K562 (cell line): ENCODE measurements at regions not wholly inside any gene's neighbourhood (a gene's known extent, or its start where the extent isn't known, plus 50 kb on each side); places are given as distances from the start of the nearest gene placed in this dataset.

Experiments
- ATAC-seq: fragments of 200-7000 bp; cut with Tn5 transposase; 3 replicates; pipeline ENCODE4 v1.9.1; 2020; ENCODE audit warnings: moderate library complexity
- BruUV-seq: library from RNA; stranded (reverse); fragments of 400-500 nt; replicated peaks from 2 replicates; lab custom pipeline; 2021; lab: Mats Ljungman, UMichigan
- CTCF ChIA-PET: fragments of 300-600 bp; formaldehyde crosslinking; extraction: SDS; loops from one replicate; lab custom pipeline; 2021; ENCODE audit warnings: low intra/inter-chr PET ratio; lab: Yijun Ruan, JAX
- POLR2A ChIA-PET: fragments of 300-600, 350-650 bp; sonication (Branson Sonifier 250); formaldehyde crosslinking; extraction: SDS; loops from one replicate; lab custom pipeline; 2021; ENCODE audit warnings: antibody characterized with exemption, inconsistent platforms; lab: Yijun Ruan, JAX
- DNase-seq, 4 experiments: peaks; one replicate each; pipeline versions ENCODE4 v3.0.0 to v3.0.0-alpha.2; 2011 to 2018; ENCODE audit warnings: low spot score in 3 of 4, mixed read lengths in 3 of 4; ENCODE audit errors: extremely low read depth in 1 of 4
- FAIRE-seq: peaks from 2 replicates; lab custom pipeline; 2011; peaks lifted over from hg19 to GRCh38; lab: Jason Lieb, UNC
- H2AFZ ChIP-seq: 2 replicates; pipeline ENCODE4 v1.6.0; 2011; ENCODE audit warnings: low read depth, low read length, control low read depth, inconsistent platforms
- H3K27ac ChIP-seq: fragments of 200-600 bp; 3 replicates; pipeline ENCODE4 v1.8.0; 2011; ENCODE audit warnings: low read depth, mild to moderate bottlenecking, control low read depth, inconsistent platforms, low read length, moderate library complexity, mixed read lengths; ENCODE audit errors: extremely low read depth
- H3K27me3 ChIP-seq, 2 experiments: fragments of 300-600 bp in 1 of 2; 2 replicates in 1 of 2; 3 replicates in 1 of 2; pipeline versions ENCODE4 v1.6.0 to v1.8.0; 2011; ENCODE audit warnings: inconsistent platforms in 2 of 2, low read length in 2 of 2, mild to moderate bottlenecking in 1 of 2, mixed read lengths in 1 of 2, moderate library complexity in 1 of 2; ENCODE audit not compliant: control insufficient read depth in 2 of 2, insufficient read depth in 2 of 2
- H3K36me3 ChIP-seq: fragments of 300-600 bp; 3 replicates; pipeline ENCODE4 v1.8.0; 2011; ENCODE audit warnings: mild to moderate bottlenecking, low read length, inconsistent platforms; ENCODE audit not compliant: control insufficient read depth, insufficient read depth
- H3K4me1 ChIP-seq, 2 experiments: fragments of 200-600 bp in 1 of 2; replicated peaks in 1 of 2; 2 replicates in 1 of 2; 3 replicates in 1 of 2; pipeline versions ENCODE4 v1.5.1 to v1.8.0; 2011; ENCODE audit warnings: inconsistent platforms in 2 of 2, low read length in 2 of 2, mild to moderate bottlenecking in 1 of 2, mixed read lengths in 1 of 2, moderate library complexity in 1 of 2; ENCODE audit not compliant: control insufficient read depth in 2 of 2, insufficient read depth in 2 of 2
- H3K4me2 ChIP-seq: 2 replicates; pipeline ENCODE4 v1.6.1; 2011; ENCODE audit warnings: low read length, control low read depth, inconsistent platforms, mixed read lengths; ENCODE audit not compliant: insufficient read depth
- H3K4me3 ChIP-seq: fragments of 200-600 bp; sonication (generic), shearing (Covaris generic); 2 replicates; pipeline ENCODE4 v1.5.1; 2016; ENCODE audit warnings: control low read depth, inconsistent platforms
- H3K79me2 ChIP-seq: fragments of 200-600 bp; 3 replicates; pipeline ENCODE4 v1.8.0; 2011; ENCODE audit warnings: low read length, inconsistent platforms; ENCODE audit not compliant: control insufficient read depth, insufficient read depth
- H3K9ac ChIP-seq, 2 experiments: 2 replicates each; pipeline versions ENCODE4 v1.6.0 to v1.6.1; 2011; ENCODE audit warnings: low read depth in 2 of 2, low read length in 2 of 2, control low read depth in 1 of 2, inconsistent platforms in 1 of 2, mild to moderate bottlenecking in 1 of 2, mixed read lengths in 1 of 2; ENCODE audit not compliant: insufficient read depth in 1 of 2
- H3K9me1 ChIP-seq: one replicate; pipeline ENCODE4 v1.6.0; 2011; ENCODE audit warnings: inconsistent platforms, mild to moderate bottlenecking, low read length, moderate library complexity; ENCODE audit not compliant: control insufficient read depth, insufficient read depth
- H3K9me3 ChIP-seq: replicated peaks from 2 replicates; pipeline ENCODE4 v1.5.1; 2011; ENCODE audit warnings: low read depth, low read length, inconsistent platforms; ENCODE audit not compliant: control insufficient read depth, insufficient read depth
- H4K20me1 ChIP-seq: replicated peaks from 2 replicates; pipeline ENCODE4 v1.6.1; 2011; ENCODE audit warnings: low read length, inconsistent platforms, mixed read lengths; ENCODE audit not compliant: control insufficient read depth, insufficient read depth
- ARID1B ChIP-seq: fragments of 450-650 bp; IDR thresholded peaks from 2 replicates; pipeline ENCODE4 v1.6.1; 2016; ENCODE audit warnings: antibody characterized with exemption, mild to moderate bottlenecking, inconsistent platforms
- EZH2 ChIP-seq: IDR thresholded peaks from 2 replicates; pipeline ENCODE4 v1.6.1; 2012; ENCODE audit warnings: low read depth, mild to moderate bottlenecking, inconsistent platforms, low read length, borderline replicate concordance
- HMBOX1 ChIP-seq: sonication (generic); IDR thresholded peaks from 2 replicates; pipeline ENCODE4 v1.6.1; 2016
- HMG20A ChIP-seq: fragments of 450-650 bp; formaldehyde crosslinking; conservative IDR thresholded peaks from 2 replicates; pipeline ENCODE4 v1.4.0; 2020; ENCODE audit warnings: mild to moderate bottlenecking, mixed read lengths
- HMG20B ChIP-seq: fragments of 250-450 bp; sonication (Bioruptor Pico); IDR thresholded peaks from 2 replicates; pipeline ENCODE4 v1.5.0; 2021; ENCODE audit warnings: mild to moderate bottlenecking
- KAT7 ChIP-seq: sonication (generic); formaldehyde crosslinking; IDR thresholded peaks from 2 replicates; pipeline ENCODE4 v1.8.0; 2022; ENCODE audit warnings: missing genetic modification reagents, mild to moderate bottlenecking, borderline replicate concordance
- NR3C1 ChIP-seq: sonication (generic); formaldehyde crosslinking; IDR thresholded peaks from 2 replicates; pipeline ENCODE4 v1.8.1; 2022; ENCODE audit warnings: missing genetic modification reagents
- RUNX1 ChIP-seq: sonication (generic); IDR thresholded peaks from 2 replicates; pipeline ENCODE4 v1.6.1; 2016; ENCODE audit warnings: antibody characterized with exemption, low read depth
- ZBTB2 ChIP-seq: fragments of 450-650 bp; IDR thresholded peaks from 2 replicates; pipeline ENCODE4 v1.6.1; 2016; ENCODE audit warnings: antibody characterized with exemption
- ZC3H8 ChIP-seq: fragments of 450-650 bp; IDR thresholded peaks from 2 replicates; pipeline ENCODE4 v1.6.1; 2017
- ZNF124 ChIP-seq: sonication (generic); formaldehyde crosslinking; IDR thresholded peaks from 2 replicates; pipeline ENCODE4 v1.8.1; 2022; ENCODE audit warnings: missing genetic modification reagents
- ZNF436 ChIP-seq: fragments of 250-450, 450-650 bp; sonication (Bioruptor Pico); formaldehyde crosslinking; IDR thresholded peaks from 2 replicates; pipeline ENCODE4 v1.7.0; 2020; ENCODE audit warnings: mild to moderate bottlenecking
- ZNF507 ChIP-seq: conservative IDR thresholded peaks from 2 replicates; pipeline ENCODE4 v1.6.1; 2017; ENCODE audit warnings: missing genetic modification characterization, missing compliant biosample characterization
- ZNF589 ChIP-seq: fragments of 200-800 bp; sonication (Bioruptor generic); IDR thresholded peaks from 2 replicates; pipeline ENCODE4 v1.6.1; 2016; ENCODE audit warnings: low read depth, missing genetic modification characterization, missing compliant biosample characterization
- WGBS: fragments of 100-300 bp; shearing (Covaris generic); methylation state at CpG from one replicate; pipeline ENCODE4 v1.1.6; 2016; ENCODE audit warnings: low coverage, mixed read lengths; ENCODE audit not compliant: insufficient coverage; ENCODE audit errors: missing lambda C conversion rate; 5-methylcytosine and 5-hydroxymethylcytosine counted together
- in situ Hi-C: fragments of 300-500 bp; cut with MboI; formaldehyde crosslinking; loops from 4 replicates; pipeline ENCODE4 v1.15.0; 2018; ENCODE audit warnings: inconsistent platforms, mixed read lengths
- intact Hi-C: fragments of 100-400 bp; cut with micrococcal nuclease; formaldehyde crosslinking; loops from 2 replicates; pipeline ENCODE4 v1.14.2; 2022
- TF ChIP-seq, protein P1 (sequence below): fragments of 250-450 bp; sonication (Bioruptor Pico); IDR thresholded peaks from 2 replicates; pipeline ENCODE4 v1.6.1; 2021; ENCODE audit warnings: mild to moderate bottlenecking

DNA sequence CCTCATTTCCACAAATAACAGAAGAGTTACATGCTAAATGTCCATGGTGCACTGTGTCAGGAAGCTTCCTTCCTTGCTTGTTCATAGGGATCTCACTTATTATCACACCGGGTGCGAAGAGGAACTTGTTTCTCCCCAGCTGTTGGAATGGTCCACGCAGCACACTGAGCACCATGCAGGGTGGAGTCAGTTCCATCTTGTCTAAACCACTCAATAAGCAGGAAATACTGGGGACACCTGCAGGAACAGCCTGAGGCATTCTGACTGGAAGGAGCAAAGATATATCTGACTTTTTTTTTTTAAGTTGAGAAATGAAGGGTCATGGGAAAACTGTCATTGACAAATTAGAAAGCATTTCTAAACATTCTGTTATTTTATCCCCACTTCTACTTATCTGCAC lies 70.0 kb upstream of the WDR72 start:
- Histone ChIP-seq H3K4me3 (no peak overlapping the region), H3K4me1 (no peaks in the 10 kb centered on the region), H3K9ac (no peak overlapping the region), H2AFZ (no peak overlapping the region), H3K79me2 (no peaks in the 10 kb centered on the region), H3K27ac (no peak overlapping the region), H3K9me1 (no peaks in the 10 kb centered on the region), H4K20me1 (no peaks in the 10 kb centered on the region), H3K4me2 (no peak overlapping the region), H3K27me3 (no peaks in the 10 kb centered on the region), H3K9me3 (peaks cover 5% of the 10 kb centered on the region; the same call in 1 of the 2 replicates), H3K36me3 (no peaks in the 10 kb centered on the region)
- in situ Hi-C loops, result no loop called here
- BruUV-seq, result no TSS peak
- intact Hi-C loops, result no loop called here
- FAIRE-seq (no peak), DNase-seq (no peak), ATAC-seq (no peak)
- CTCF ChIA-PET, result no interaction called here
- POLR2A ChIA-PET, result no interaction called here
- TF ChIP-seq HMBOX1 (no peak), RUNX1 (no peak), KAT7 (no peak), EZH2 (no peak), HMG20A (CRISPR knock-in tag) (no peak), NR3C1 (no peak), ZNF507 (tag) (no peak), HMG20B (CRISPR knock-in tag) (no peak), ZNF124 (no peak), ZC3H8 (no peak), ZBTB2 (no peak), ARID1B (no peak), ZNF589 (CRISPR knock-in tag) (no peak), ZNF436 (CRISPR knock-in tag) (no peak)
- TF ChIP-seq, protein P1, sequence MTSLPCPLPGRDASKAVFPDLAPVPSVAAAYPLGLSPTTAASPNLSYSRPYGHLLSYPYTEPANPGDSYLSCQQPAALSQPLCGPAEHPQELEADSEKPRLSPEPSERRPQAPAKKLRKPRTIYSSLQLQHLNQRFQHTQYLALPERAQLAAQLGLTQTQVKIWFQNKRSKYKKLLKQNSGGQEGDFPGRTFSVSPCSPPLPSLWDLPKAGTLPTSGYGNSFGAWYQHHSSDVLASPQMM (CRISPR knock-in tag), result no peak
- 0% methylated on average over 3 of the region's 3 CpGs for WGBS
